ENCODE measurements at regions not wholly inside any gene's neighbourhood (a gene's known extent, or its start where the extent isn't known, plus 50 kb on each side); places are given as distances from the start of the nearest gene placed in this dataset.
"Not testable (repeated sequence)": the region's sequence is repeated elsewhere in the genome, so short reads cannot be mapped to it uniquely, and the experiment has no call there.

DNA sequence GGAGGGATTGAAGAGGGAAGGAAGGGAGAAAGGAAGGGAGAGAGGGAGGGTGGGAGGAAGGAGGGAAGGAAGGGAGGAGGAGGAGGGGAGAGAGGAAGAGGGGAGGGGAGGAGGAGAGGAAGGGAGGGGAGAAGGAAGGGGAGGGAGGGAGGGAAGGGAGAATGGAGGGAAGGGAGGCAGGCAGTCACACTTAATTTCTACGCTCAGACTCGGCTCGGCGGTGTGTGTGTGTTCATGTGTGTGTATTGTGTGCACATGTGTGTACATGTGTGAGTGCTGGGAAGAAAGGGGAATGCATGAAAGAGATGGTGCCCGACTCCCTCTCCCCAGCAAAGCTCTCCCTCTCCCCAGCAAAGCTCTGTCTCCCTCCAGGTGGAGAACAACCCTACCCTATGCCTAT is 79.1 kb upstream of the AFDN start:
- H3K27me3 ChIP-seq (ENCODE audit: insufficient read depth, insufficient read length): no peaks in the 10 kb centered on the region
- no peaks in the 10 kb centered on the region for H3K4me1 ChIP-seq (ENCODE audit: insufficient read depth, insufficient read length)
- H3K9ac ChIP-seq (ENCODE audit: insufficient read length, low read depth): no peak overlapping the region
- TF ChIP-seq YY1 (IDR thresholded peaks at IDR 0.05; ENCODE audit: insufficient read depth, insufficient read length): no peak
- no peak for TF ChIP-seq SUZ12 (IDR thresholded peaks at IDR 0.05; ENCODE audit: extremely low read depth, insufficient read depth, insufficient read length)
- TF ChIP-seq ZNF274 (IDR thresholded peaks at IDR 0.05; ENCODE audit: low read depth, low read length): no peak
- H3K9me3 ChIP-seq (ENCODE audit: insufficient read depth, low read length): peaks cover 8% of the 10 kb centered on the region; the same call in 1 of the 2 replicates
- no peak overlapping the region for H3K4me3 ChIP-seq (ENCODE audit: insufficient read length, low read depth)
- DNase-seq (ENCODE audit: low read depth, low spot score): no peak
- H3K36me3 ChIP-seq (ENCODE audit: insufficient read depth, insufficient read length, low read length): no peaks in the 10 kb centered on the region

DNA sequence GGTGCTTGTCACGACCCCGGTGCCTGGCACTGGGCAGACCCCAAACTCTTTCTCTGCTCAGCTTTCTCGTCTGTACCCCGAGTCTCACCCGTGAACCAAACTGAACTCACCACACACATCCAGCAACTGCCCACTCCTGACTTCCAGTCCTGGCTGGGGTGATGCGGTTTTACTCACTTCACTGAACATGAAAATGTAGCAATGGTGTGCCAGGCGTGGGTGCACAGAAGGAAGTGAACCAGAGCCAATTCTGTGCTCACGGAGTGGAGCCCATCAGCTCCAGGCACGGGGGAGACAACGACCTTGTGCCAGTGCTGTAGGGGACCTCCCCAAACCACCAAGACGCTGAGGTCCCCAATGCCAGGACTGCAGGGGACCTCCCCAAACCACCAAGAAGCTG is 78.7 kb upstream of the AFDN start:
- Histone ChIP-seq H3K4me3 (ENCODE audit: insufficient read length, low read depth) (no peak overlapping the region), H3K9me3 (ENCODE audit: insufficient read depth, low read length) (peaks cover 8% of the 10 kb centered on the region; the same call in 1 of the 2 replicates), H3K27me3 (ENCODE audit: insufficient read depth, insufficient read length) (no peaks in the 10 kb centered on the region), H3K36me3 (ENCODE audit: insufficient read depth, insufficient read length, low read length) (no peaks in the 10 kb centered on the region), H3K4me1 (ENCODE audit: insufficient read depth, insufficient read length) (no peaks in the 10 kb centered on the region), H3K9ac (ENCODE audit: insufficient read length, low read depth) (no peak overlapping the region)
- DNase-seq (ENCODE audit: low read depth, low spot score): no peak
- TF ChIP-seq SUZ12 (IDR thresholded peaks at IDR 0.05; ENCODE audit: extremely low read depth, insufficient read depth, insufficient read length): no peak

DNA sequence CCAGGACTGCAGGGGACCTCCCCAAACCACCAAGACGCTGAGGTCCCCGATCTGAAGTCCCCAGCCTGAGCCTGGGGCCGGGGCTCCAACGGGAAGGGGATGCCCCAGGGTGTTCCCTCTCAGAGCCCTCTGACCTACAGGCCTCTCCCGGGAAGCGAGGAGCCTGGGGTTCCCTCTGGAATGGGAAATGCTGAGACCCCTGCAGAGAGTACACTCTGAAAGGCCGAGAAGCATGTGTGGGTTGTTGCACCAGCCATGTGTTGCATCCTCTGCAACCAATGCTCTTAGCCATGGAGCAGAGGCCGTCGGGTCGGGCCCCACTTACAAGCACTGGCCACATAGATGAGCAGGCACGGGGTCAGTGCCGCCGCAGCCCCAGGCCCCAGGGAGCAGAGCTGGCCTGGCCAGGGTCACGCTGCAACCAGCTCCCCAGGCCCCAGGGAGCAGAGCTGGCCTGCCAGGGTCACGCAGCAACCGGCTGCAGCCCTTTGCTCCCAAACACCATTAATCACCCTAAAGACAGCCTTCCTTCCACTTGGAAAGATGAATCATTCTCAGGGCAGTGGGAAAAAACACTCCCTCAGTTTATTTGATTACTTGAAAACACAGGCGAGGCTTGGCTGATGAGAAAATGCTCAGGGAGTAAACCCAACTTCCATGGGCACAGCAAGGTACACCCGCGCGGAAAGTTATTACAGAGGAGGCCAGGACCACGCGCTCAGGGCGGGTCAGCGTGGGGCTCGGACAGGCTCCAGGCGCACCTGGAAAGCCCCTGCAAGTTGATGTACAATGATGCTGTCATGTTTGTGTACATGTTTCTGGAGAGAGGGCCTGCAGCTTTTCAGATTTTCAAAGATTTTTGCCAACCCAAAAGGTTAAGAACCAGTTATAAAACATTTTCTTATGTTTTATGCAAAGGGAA is 78.0 kb upstream of the AFDN start:
- H3K9ac ChIP-seq (ENCODE audit: insufficient read length, low read depth): no peak overlapping the region
- no peaks in the 10 kb centered on the region for H3K36me3 ChIP-seq (ENCODE audit: insufficient read depth, insufficient read length, low read length)
- no peak for TF ChIP-seq ZNF274 (IDR thresholded peaks at IDR 0.05; ENCODE audit: low read depth, low read length)
- no peak overlapping the region for H3K4me3 ChIP-seq (ENCODE audit: insufficient read length, low read depth)
- peaks cover 5% of the 10 kb centered on the region; the same call in 1 of the 2 replicates for H3K9me3 ChIP-seq (ENCODE audit: insufficient read depth, low read length)
- H3K27me3 ChIP-seq (ENCODE audit: insufficient read depth, insufficient read length): no peaks in the 10 kb centered on the region
- no peaks in the 10 kb centered on the region for H3K4me1 ChIP-seq (ENCODE audit: insufficient read depth, insufficient read length)
- no peak for DNase-seq (ENCODE audit: low read depth, low spot score)

DNA sequence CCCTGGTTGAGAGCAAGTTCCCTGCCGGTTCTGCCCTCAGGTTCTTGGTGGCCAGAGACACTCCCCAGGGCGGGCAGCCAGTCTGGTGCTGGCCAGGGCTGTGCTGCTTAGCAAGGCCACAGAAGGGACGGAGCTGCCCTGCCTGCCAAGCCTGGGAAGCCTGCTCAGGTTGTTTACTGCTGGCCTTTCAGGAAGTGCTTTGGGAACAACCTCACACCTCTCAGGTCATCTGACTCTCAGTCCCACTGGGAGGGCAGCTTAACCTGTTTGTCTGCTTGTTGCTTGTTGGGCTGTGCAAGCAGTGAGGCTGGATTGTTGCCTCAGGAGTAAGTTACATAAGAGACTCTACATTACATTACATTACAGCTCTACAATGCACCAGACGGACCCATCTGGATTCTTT is 75.8 kb upstream of the AFDN start:
- H3K27me3 ChIP-seq (ENCODE audit: insufficient read depth, insufficient read length): no peaks in the 10 kb centered on the region
- no peaks in the 10 kb centered on the region for H3K4me1 ChIP-seq (ENCODE audit: insufficient read depth, insufficient read length)
- H3K9me3 ChIP-seq (ENCODE audit: insufficient read depth, low read length): no peaks in the 10 kb centered on the region
- H3K36me3 ChIP-seq (ENCODE audit: insufficient read depth, insufficient read length, low read length): no peaks in the 10 kb centered on the region
- H3K4me3 ChIP-seq (ENCODE audit: insufficient read length, low read depth): no peak overlapping the region
- no peak overlapping the region for H3K9ac ChIP-seq (ENCODE audit: insufficient read length, low read depth)
- DNase-seq (ENCODE audit: low read depth, low spot score): no peak
- TF ChIP-seq ZNF274 (IDR thresholded peaks at IDR 0.05; ENCODE audit: low read depth, low read length) (no peak), YY1 (IDR thresholded peaks at IDR 0.05; ENCODE audit: insufficient read depth, insufficient read length) (no peak), SUZ12 (IDR thresholded peaks at IDR 0.05; ENCODE audit: extremely low read depth, insufficient read depth, insufficient read length) (no peak)

DNA sequence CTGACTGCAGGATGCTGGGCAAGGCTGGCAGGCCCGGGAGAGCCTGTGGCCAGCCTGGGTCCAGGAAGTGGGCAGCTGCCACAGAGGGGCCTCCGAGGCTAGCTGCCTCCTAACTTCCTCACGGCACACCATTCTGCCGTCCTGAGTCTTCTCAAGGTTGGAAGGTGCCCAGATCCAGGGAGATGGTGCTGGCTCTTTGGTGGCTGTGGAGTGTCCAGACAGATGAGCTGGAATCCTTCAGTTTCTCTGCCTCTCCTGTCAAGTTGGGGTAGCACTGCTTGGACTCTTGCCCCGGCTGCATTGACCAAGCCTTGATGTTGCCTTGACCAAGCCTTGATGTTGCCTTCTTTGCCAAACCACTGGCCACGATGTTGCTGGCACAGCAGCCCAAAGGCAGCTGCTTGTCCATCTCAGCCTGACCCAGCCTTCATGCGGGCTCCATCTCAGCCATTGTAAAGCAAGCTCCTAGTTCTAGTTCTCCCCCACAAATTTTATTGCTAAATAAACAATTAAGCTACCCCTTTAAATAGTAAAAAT is 75.1 kb upstream of the AFDN start:
- no peak for DNase-seq (ENCODE audit: low read depth, low spot score)
- Histone ChIP-seq H3K4me1 (ENCODE audit: insufficient read depth, insufficient read length) (no peaks in the 10 kb centered on the region), H3K4me3 (ENCODE audit: insufficient read length, low read depth) (no peak overlapping the region), H3K9ac (ENCODE audit: insufficient read length, low read depth) (no peak overlapping the region), H3K27me3 (ENCODE audit: insufficient read depth, insufficient read length) (no peaks in the 10 kb centered on the region), H3K9me3 (ENCODE audit: insufficient read depth, low read length) (no peaks in the 10 kb centered on the region), H3K36me3 (ENCODE audit: insufficient read depth, insufficient read length, low read length) (no peaks in the 10 kb centered on the region)
- TF ChIP-seq YY1 (IDR thresholded peaks at IDR 0.05; ENCODE audit: insufficient read depth, insufficient read length): no peak
- no peak for TF ChIP-seq ZNF274 (IDR thresholded peaks at IDR 0.05; ENCODE audit: low read depth, low read length)
- no peak for TF ChIP-seq SUZ12 (IDR thresholded peaks at IDR 0.05; ENCODE audit: extremely low read depth, insufficient read depth, insufficient read length)

DNA sequence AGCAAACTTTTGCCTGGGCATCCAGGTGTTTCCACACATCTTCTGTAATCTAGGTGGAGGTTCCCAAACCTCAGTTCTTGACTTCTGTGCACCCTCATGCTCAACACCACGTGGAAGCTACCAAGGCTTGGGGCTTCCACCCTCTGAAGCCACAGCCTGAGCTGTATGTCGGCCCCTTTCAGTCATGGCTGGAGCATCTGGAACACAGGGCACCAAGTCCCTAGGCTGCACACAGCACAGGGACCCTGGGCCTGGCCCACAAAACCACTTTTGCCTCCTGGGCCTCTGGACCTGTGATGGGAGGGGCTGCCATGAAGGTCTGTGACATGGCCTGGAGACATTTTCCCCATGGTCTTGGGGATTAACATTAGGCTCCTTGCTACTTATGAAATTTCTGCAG is 73.4 kb upstream of the AFDN start:
- not testable (repeated sequence) for H3K9me3 ChIP-seq (ENCODE audit: insufficient read depth, low read length); DNase-seq (ENCODE audit: low read depth, low spot score); H3K27me3 ChIP-seq (ENCODE audit: insufficient read depth, insufficient read length); H3K9ac ChIP-seq (ENCODE audit: insufficient read length, low read depth); H3K4me1 ChIP-seq (ENCODE audit: insufficient read depth, insufficient read length); H3K36me3 ChIP-seq (ENCODE audit: insufficient read depth, insufficient read length, low read length); H3K4me3 ChIP-seq (ENCODE audit: insufficient read length, low read depth)

DNA sequence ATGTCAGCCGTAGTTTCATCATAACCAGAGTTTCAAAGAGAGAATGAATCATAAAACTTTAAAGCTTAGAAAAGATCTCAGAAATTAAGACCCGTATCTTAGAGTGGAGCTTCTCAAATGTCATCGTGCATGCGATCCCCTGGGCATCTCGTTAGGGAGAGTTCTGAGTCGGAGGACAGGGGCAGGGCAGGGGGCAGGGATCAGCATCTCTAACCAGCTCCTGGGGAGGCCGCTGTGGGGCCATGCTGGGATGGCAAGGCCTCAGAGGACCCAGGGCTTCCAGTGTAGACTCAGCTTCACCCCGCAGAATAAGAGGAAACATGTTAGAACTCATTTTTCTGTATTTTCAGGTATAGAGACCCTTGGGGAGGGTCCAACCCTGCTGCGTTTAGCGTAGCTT is 72.0 kb upstream of the AFDN start:
- Histone ChIP-seq H3K36me3 (ENCODE audit: insufficient read depth, insufficient read length, low read length) (no peaks in the 10 kb centered on the region), H3K27me3 (ENCODE audit: insufficient read depth, insufficient read length) (no peaks in the 10 kb centered on the region), H3K9ac (ENCODE audit: insufficient read length, low read depth) (no peak overlapping the region), H3K9me3 (ENCODE audit: insufficient read depth, low read length) (no peaks in the 10 kb centered on the region), H3K4me1 (ENCODE audit: insufficient read depth, insufficient read length) (no peaks in the 10 kb centered on the region), H3K4me3 (ENCODE audit: insufficient read length, low read depth) (no peak overlapping the region)
- TF ChIP-seq SUZ12 (IDR thresholded peaks at IDR 0.05; ENCODE audit: extremely low read depth, insufficient read depth, insufficient read length): no peak
- no peak for TF ChIP-seq ZNF274 (IDR thresholded peaks at IDR 0.05; ENCODE audit: low read depth, low read length)
- no peak for TF ChIP-seq YY1 (IDR thresholded peaks at IDR 0.05; ENCODE audit: insufficient read depth, insufficient read length)
- DNase-seq (ENCODE audit: low read depth, low spot score): no peak

Measured in NT2/D1 (cell line).